ENCODE measurements at regions not wholly inside any gene's neighbourhood (a gene's known extent, or its start where the extent isn't known, plus 50 kb on each side); places are given as distances from the start of the nearest gene placed in this dataset.

DNA sequence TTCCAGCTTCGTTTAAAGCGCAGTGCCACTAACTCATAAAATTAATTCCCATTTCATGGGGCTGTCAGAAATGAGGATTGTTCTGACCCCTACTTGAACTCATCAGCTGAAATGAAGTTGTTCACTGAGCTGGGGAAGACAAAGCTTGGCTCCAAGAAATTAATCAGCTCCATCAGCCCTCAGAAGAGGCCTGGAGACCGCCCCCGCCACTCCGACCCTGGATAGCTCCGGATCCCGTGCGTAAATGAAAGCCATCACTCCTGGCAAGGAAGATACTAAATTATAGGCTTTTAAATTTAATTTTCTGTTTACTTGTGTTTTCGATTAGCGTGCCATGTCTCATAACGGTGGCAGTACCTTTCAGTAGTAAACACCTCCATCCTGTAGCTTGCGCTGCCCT is 142.8 kb upstream of the IRX2 start:
- H2AFZ ChIP-seq (ENCODE audit: low read depth) = no peak overlapping the region
- no peak overlapping the region for H3K27ac ChIP-seq
- no peaks in the 10 kb centered on the region for H3K79me2 ChIP-seq (ENCODE audit: insufficient read depth, low read depth)
- H3K4me1 ChIP-seq (ENCODE audit: low read depth, poor library complexity, severe bottlenecking) = no peaks in the 10 kb centered on the region
- H3K9ac ChIP-seq = no peak overlapping the region
- TF ChIP-seq, protein P1, sequence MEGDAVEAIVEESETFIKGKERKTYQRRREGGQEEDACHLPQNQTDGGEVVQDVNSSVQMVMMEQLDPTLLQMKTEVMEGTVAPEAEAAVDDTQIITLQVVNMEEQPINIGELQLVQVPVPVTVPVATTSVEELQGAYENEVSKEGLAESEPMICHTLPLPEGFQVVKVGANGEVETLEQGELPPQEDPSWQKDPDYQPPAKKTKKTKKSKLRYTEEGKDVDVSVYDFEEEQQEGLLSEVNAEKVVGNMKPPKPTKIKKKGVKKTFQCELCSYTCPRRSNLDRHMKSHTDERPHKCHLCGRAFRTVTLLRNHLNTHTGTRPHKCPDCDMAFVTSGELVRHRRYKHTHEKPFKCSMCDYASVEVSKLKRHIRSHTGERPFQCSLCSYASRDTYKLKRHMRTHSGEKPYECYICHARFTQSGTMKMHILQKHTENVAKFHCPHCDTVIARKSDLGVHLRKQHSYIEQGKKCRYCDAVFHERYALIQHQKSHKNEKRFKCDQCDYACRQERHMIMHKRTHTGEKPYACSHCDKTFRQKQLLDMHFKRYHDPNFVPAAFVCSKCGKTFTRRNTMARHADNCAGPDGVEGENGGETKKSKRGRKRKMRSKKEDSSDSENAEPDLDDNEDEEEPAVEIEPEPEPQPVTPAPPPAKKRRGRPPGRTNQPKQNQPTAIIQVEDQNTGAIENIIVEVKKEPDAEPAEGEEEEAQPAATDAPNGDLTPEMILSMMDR (conservative IDR thresholded peaks at IDR 0.05; ENCODE audit: low read depth, low read length) = no peak
- no peak overlapping the region for H3K4me2 ChIP-seq
- no peaks in the 10 kb centered on the region for H4K20me1 ChIP-seq (ENCODE audit: insufficient read depth)
- no peaks in the 10 kb centered on the region for H3K27me3 ChIP-seq (ENCODE audit: insufficient read depth, low read depth)
- H3K4me3 ChIP-seq (IDR thresholded peaks at IDR 0.05; ENCODE audit: insufficient read depth, low read depth, low read length) = no peak overlapping the region
- no peaks in the 10 kb centered on the region for H3K36me3 ChIP-seq (ENCODE audit: insufficient read depth)

DNA sequence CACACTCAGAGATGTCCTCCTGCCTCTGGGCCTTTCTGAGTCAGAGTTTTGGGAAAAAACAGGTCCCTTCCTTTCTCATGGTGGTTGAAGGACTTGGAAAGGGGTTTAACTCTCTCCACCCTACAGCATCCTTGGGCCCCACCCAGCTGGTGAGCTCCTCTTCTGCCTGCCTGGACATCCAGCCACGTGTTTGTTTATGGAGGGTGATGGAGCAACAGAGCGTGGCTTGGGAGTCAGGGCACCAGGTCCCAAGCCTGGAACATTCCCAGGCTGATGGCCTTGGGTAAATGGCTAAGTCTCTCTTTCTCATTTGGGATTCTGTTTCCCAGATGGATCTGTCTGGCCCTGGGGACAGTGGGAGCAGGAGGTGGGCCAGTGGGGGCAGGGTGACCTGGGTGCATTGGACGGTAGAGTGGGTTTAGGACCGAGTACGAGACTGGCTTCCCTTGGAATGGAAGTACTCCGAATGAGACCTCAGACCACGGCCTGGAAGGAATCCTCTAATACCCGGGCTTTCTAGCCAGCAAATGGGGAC is 141.1 kb upstream of the IRX2 start:
- Histone ChIP-seq H3K27ac (no peak overlapping the region), H2AFZ (ENCODE audit: low read depth) (no peak overlapping the region), H3K4me3 (IDR thresholded peaks at IDR 0.05; ENCODE audit: insufficient read depth, low read depth, low read length) (no peak overlapping the region), H3K79me2 (ENCODE audit: insufficient read depth, low read depth) (no peaks in the 10 kb centered on the region), H3K4me2 (no peak overlapping the region), H3K4me1 (ENCODE audit: low read depth, poor library complexity, severe bottlenecking) (no peaks in the 10 kb centered on the region), H3K27me3 (ENCODE audit: insufficient read depth, low read depth) (no peaks in the 10 kb centered on the region), H4K20me1 (ENCODE audit: insufficient read depth) (no peaks in the 10 kb centered on the region), H3K9ac (no peak overlapping the region), H3K36me3 (ENCODE audit: insufficient read depth) (no peaks in the 10 kb centered on the region)
- TF ChIP-seq, protein P1 (conservative IDR thresholded peaks at IDR 0.05; ENCODE audit: low read depth, low read length) = no peak

DNA sequence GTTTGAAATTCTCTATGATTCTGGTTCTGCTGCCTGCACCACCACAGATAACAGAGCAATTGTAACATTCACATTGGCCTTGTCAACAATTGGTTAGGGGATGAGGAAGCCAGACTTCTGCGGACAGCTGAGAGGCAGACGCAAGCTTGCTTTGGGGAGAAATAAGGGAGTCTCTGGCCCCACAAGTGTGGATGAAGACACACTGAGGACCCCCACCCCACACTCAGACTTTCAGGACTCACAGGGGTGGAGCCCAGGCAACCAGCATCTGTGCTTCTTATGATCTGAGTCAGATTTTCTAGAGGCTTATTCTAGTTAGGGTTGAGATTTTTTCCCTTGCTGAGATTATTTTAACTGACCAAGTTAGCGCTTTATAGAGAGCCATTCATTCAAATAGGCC is 140.3 kb upstream of the IRX2 start:
- Histone ChIP-seq H4K20me1 (ENCODE audit: insufficient read depth) (no peaks in the 10 kb centered on the region), H3K79me2 (ENCODE audit: insufficient read depth, low read depth) (no peaks in the 10 kb centered on the region), H3K4me1 (ENCODE audit: low read depth, poor library complexity, severe bottlenecking) (no peaks in the 10 kb centered on the region), H3K9ac (no peak overlapping the region), H3K4me2 (no peak overlapping the region), H3K27me3 (ENCODE audit: insufficient read depth, low read depth) (no peaks in the 10 kb centered on the region), H3K36me3 (ENCODE audit: insufficient read depth) (no peaks in the 10 kb centered on the region), H3K27ac (no peak overlapping the region), H3K4me3 (IDR thresholded peaks at IDR 0.05; ENCODE audit: insufficient read depth, low read depth, low read length) (no peak overlapping the region), H2AFZ (ENCODE audit: low read depth) (no peak overlapping the region)
- TF ChIP-seq, protein P1 (conservative IDR thresholded peaks at IDR 0.05; ENCODE audit: low read depth, low read length) = no peak

DNA sequence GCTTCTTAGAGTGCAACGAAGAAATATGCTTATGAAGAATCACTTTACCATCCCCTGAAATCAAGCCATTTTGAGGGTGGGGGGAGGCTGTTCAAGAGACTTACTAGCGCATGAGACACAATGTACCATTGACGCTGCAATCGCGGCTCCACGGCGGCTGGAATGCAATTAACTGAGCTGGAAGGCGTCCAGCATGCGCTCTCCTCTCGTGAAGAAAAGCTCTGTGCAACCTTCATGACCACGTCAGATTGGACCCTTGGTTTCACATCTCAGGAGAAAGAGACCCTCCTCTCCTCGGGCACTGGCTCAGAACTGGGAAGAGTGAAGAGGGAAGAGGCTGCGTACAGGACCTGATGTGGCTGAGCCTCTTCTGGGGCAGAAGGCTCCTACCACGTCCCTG is 138.5 kb upstream of the IRX2 start:
- Histone ChIP-seq H3K27me3 (ENCODE audit: insufficient read depth, low read depth) (no peaks in the 10 kb centered on the region), H3K27ac (no peak overlapping the region), H3K4me1 (ENCODE audit: low read depth, poor library complexity, severe bottlenecking) (no peaks in the 10 kb centered on the region), H3K79me2 (ENCODE audit: insufficient read depth, low read depth) (no peaks in the 10 kb centered on the region), H4K20me1 (ENCODE audit: insufficient read depth) (no peaks in the 10 kb centered on the region), H3K4me2 (no peak overlapping the region), H3K36me3 (ENCODE audit: insufficient read depth) (no peaks in the 10 kb centered on the region), H3K9ac (no peak overlapping the region), H3K4me3 (IDR thresholded peaks at IDR 0.05; ENCODE audit: insufficient read depth, low read depth, low read length) (no peak overlapping the region), H2AFZ (ENCODE audit: low read depth) (no peak overlapping the region)
- TF ChIP-seq, protein P1 (conservative IDR thresholded peaks at IDR 0.05; ENCODE audit: low read depth, low read length) = no peak

Measured in KMS-11 (cell line).